Left ventricle myocardium inferior (tissue), 1 donor: ENCODE measurements at regions not wholly inside any gene's neighbourhood (a gene's known extent, or its start where the extent isn't known, plus 50 kb on each side); places are given as distances from the start of the nearest gene placed in this dataset.
"Not testable (repeated sequence)": the region's sequence is repeated elsewhere in the genome, so short reads cannot be mapped to it uniquely, and the experiment has no call there.

Experiments
- DNase-seq: peaks from one replicate; pipeline ENCODE4 v3.0.0-alpha.2; 2020
- H3K27ac ChIP-seq: fragments of 200-600 bp; replicated peaks from 2 replicates; pipeline ENCODE4 v1.8.0; 2021
- H3K27me3 ChIP-seq: fragments of 200-600 bp; 2 replicates; pipeline ENCODE4 v1.8.0; 2021; ENCODE audit warnings: low read depth
- H3K36me3 ChIP-seq: fragments of 200-600 bp; 2 replicates; pipeline ENCODE4 v1.8.0; 2021
- H3K4me1 ChIP-seq: fragments of 200-600 bp; 2 replicates; pipeline ENCODE4 v1.8.0; 2021
- H3K4me3 ChIP-seq: fragments of 200-600 bp; 2 replicates; pipeline ENCODE4 v1.8.0; 2021; ENCODE audit warnings: mild to moderate bottlenecking, moderate library complexity
- H3K9me3 ChIP-seq: fragments of 200-600 bp; replicated peaks from 2 replicates; pipeline ENCODE4 v1.8.0; 2021
- CTCF ChIP-seq: fragments of 200-600 bp; IDR thresholded peaks from 2 replicates; pipeline ENCODE4 v1.8.0; 2021; ENCODE audit warnings: antibody characterized with exemption, mild to moderate bottlenecking, borderline replicate concordance
- intact Hi-C: fragments of 100-400 bp; cut with micrococcal nuclease; formaldehyde crosslinking; loops from one replicate; pipeline ENCODE4 v1.11.0; 2022
- donor health status: DM: no; HTN: yes; CAD: no; lungs with severe emphysema.

- no peak overlapping the region for H3K4me3 ChIP-seq
- no peaks in the 10 kb centered on the region for H3K27me3 ChIP-seq
- TF ChIP-seq CTCF, result no peak
- no peak overlapping the region for H3K27ac ChIP-seq
- intact Hi-C loops, result no loop called here
- H3K36me3 ChIP-seq, result no peaks in the 10 kb centered on the region
- no peaks in the 10 kb centered on the region for H3K9me3 ChIP-seq
- H3K4me1 ChIP-seq, result peaks cover 8% of the 10 kb centered on the region
- DNase-seq, result no peak
Measured at GRCh38 chr14:71396050-71396677, 488.9 kb downstream of the PCNX1 start.

- TF ChIP-seq CTCF, result no peak
- DNase-seq, result no peak
Measured at GRCh38 chr14:71397371-71397770, 490.1 kb downstream of the PCNX1 start.

GRCh38 chr14:71398450-71398849 lies 491.2 kb downstream of the PCNX1 start:
- Histone ChIP-seq H3K27me3 (no peaks in the 10 kb centered on the region), H3K36me3 (no peaks in the 10 kb centered on the region), H3K9me3 (no peaks in the 10 kb centered on the region), H3K27ac (no peak overlapping the region), H3K4me1 (peaks cover 8% of the 10 kb centered on the region), H3K4me3 (no peak overlapping the region)
- no peak for TF ChIP-seq CTCF
- DNase-seq, result no peak
- intact Hi-C loops, result no loop called here

More at GRCh38 chr14:71397371-71397770, 490.1 kb downstream of the PCNX1 start:
- intact Hi-C loops, result no loop called here
- Histone ChIP-seq H3K36me3 (no peaks in the 10 kb centered on the region), H3K4me3 (no peak overlapping the region), H3K27ac (no peak overlapping the region), H3K4me1 (peaks cover 8% of the 10 kb centered on the region), H3K9me3 (no peaks in the 10 kb centered on the region), H3K27me3 (no peaks in the 10 kb centered on the region)

DNA sequence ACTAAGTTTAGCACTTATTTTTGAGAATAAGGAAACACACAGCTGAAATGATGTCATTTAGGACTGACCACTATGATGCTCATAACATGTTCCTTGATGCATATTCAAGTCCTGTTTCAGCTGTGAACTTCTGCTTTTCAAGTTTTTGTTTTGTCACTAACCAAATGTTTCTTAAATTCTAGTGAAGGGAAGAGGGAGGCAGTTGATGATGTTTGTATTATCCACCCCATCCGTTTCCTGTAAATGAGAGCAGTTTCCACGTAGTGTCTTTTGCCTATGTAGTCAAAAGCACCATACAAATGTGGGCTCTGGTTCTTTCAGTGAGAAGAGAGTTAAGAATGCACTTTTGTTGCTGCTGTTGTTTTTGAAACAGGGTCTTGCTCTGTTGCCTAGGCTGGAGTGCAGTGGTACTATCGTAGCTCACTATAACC lies 491.8 kb downstream of the PCNX1 start:
- no peak for DNase-seq
- Histone ChIP-seq H3K4me1 (peaks cover 8% of the 10 kb centered on the region), H3K4me3 (no peak overlapping the region), H3K9me3 (no peaks in the 10 kb centered on the region), H3K36me3 (no peaks in the 10 kb centered on the region), H3K27me3 (no peaks in the 10 kb centered on the region), H3K27ac (peak overlapping the region; percentile 7)
- TF ChIP-seq CTCF, result no peak
- intact Hi-C loops, result no loop called here

- Histone ChIP-seq H3K27me3 (no peaks in the 10 kb centered on the region), H3K9me3 (no peaks in the 10 kb centered on the region), H3K4me1 (peaks cover 8% of the 10 kb centered on the region), H3K4me3 (no peak overlapping the region), H3K36me3 (no peaks in the 10 kb centered on the region), H3K27ac (no peak overlapping the region)
- no peak for DNase-seq
- intact Hi-C loops, result no loop called here
- no peak for TF ChIP-seq CTCF
Measured at GRCh38 chr14:71400871-71401321, 493.6 kb downstream of the PCNX1 start.

DNA sequence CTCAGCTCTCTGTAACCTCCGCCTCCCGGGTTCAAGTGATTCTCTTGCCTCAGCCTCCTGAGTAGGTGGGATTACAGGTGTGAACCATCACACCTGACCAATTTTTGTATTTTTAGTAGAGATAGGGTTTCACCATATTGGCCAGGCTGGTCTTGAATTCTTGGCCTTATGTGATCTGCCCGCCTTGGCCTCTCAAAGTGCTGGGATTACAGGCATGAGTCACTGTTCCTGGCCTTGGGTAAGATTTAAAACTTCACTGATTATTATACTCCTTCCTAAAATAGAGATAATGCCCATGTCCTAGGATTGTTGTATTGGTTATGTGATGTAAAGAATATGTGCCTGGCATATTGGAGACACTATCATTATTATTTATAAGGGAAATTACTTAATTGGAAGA lies 495.2 kb downstream of the PCNX1 start:
- H3K36me3 ChIP-seq, H3K4me1 ChIP-seq, H3K27me3 ChIP-seq, DNase-seq, H3K4me3 ChIP-seq, intact Hi-C loops, H3K27ac ChIP-seq, H3K9me3 ChIP-seq: not testable (repeated sequence)
